NCI-H774 (cell line): ENCODE measurements at regions not wholly inside any gene's neighbourhood (a gene's known extent, or its start where the extent isn't known, plus 50 kb on each side); places are given as distances from the start of the nearest gene placed in this dataset.
A peak's percentile ranks its signal among the peaks of the same experiment; 100 is the strongest.

Source experiments
- DNase-seq: peaks from one replicate; lab custom pipeline; 2025; lab: John Stamatoyannopoulos, UW

DNA sequence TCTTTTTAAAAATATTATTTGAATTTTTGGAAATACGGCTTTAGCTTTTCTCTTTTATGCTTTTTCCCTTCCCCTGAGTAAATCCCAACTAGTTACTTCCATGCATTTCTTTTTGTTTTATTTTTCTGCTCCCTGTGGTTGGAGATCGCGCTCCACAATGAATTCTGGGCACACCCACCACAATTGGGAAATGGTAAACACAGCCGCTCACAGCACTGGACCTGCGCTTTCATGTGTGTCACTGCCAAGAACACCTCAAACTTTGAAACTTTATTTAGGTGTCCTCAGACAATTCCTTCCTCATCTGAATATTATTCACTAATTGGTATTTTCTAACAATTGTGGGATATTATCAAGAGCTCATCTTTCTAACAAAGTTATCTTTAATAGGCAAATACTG, 82.8 kb upstream of the TMEM18 start:
- DNase-seq = no peak

DNA sequence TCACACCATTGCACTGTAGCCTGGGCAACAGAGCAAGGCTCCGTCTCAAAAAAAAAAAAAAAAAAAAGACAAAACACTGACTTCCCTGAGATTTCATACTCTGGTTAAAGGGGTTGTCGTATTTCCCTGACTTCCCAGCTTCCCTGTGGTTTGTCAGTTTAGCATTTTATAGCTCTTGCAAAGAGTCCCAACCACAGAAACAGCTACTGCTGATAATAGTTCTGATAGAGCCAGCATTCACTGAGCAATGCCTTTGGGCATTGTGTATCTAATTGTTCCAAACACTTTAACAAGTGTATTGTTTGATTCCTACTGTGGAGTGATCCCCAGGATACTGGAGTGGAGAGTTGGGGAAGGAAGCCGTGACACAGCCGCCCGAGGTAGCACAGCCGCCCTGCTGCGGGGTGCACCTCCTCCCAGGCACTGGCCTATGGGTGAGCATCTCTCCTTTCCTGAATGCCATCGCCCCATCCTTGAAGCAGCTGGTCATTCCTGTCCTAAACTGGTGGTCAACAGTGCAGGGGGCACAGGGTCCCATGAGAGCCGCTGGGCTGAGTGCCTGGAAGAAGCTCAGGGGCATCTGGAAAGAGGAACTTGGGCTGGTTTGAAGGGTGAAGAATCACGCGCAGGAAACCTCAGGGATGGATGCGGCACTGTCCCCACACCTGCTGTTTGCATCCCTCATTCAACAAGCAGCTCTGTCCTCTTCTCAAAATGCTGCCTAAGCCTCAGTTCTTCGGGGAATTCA, 81.0 kb upstream of the TMEM18 start:
- DNase-seq = no peak

DNA sequence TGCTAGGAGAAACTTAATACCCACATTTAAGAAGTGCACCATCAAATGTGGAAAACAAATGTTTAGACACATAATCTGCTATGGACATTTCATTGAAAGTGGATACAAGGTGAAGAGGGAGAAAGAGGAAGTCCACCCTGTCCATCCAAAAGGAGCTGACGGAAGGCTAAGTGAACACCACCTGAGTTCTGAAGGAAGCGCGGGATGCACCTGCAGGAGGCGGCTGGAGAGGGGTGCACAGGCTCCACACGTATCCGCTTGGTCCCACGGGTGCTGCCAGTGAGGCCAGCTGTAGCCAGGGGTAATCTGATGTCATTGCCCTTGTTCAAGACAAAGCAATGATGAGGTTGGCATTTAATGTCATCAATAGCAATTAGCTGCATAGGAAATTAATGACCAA, 75.9 kb upstream of the TMEM18 start:
- DNase-seq = no peak

DNA sequence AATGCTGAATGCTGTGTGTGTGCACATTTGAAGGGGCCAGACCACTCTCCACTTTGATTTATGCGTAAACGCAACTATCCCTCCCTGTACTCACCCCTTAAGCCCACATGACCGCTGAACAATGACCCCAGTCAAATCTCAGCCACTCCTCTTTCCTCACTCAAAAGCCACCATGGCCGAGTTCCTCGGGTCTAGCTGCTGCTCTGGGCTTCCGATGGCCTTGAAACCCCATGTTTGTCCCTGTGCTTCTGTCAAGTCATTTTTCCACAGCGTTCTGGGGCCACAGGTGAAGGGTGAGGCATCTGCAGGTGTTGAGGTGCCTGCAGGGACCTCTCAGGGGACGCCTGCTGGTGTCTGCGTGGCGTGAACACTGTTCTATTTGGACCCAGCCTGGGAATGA, 74.3 kb upstream of the TMEM18 start:
- no peak for DNase-seq

DNA sequence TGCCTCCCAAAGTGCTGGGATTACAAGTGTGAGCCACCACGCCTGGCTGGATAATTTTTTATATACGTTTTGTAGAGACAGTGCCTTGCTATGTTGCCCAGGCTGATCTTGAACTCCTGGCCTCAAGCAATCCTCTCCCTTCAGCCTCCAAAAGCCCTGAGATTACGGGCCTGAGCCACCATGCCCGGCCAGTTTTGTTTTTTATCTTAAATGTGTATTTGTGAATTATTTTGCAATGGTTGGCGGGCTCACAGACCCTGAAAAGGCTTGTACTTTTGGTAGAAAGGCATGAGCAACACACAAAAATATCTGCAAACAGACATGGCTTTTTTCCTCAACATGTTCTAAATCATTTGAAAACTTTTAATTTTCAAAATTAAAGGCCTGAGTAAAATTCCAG, 73.4 kb upstream of the TMEM18 start:
- DNase-seq = no peak

DNA sequence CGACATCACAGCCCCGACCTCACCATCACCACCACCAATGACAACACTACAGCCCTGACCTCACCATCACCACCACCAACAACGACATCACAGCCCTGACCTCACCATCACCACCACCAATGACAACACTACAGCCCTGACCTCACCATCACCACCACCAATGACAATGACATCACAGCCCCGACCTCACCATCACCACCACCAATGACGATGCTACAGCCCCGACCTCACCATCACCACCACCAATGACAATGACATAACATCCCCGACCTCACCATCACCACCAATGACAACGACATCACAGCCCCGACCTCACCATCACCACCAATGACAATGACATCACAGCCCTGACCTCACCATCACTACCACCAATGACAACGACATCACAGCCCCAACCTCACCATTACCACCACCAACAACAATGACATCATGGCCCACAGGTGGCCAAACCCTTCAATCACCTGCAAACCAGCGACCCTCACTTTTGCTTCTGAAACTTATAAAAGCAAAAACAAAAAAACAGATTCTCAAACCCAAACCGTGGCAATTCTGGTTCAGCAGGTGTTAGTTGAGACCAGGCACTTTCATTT, 70.7 kb upstream of the TMEM18 start:
- DNase-seq = no peak

DNA sequence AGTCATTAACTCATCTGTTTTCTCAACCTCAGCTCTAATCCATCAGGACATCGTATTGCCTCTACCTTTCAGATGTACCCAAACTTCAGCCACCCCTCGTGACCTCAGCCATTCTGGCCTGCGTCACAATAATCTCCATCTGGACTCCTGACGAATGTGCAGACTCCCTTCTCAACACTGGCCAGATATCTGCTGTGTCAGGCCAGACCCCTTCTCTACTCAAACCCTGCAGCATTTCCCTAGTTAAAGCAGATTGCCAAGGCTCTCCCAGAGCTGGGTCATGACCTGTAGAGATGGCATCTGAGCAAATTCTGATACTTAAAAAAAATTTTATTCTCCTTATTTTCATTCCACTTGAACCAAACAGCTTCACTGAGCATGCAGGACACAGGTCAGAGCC, 69.5 kb upstream of the TMEM18 start:
- DNase-seq = no peak

DNA sequence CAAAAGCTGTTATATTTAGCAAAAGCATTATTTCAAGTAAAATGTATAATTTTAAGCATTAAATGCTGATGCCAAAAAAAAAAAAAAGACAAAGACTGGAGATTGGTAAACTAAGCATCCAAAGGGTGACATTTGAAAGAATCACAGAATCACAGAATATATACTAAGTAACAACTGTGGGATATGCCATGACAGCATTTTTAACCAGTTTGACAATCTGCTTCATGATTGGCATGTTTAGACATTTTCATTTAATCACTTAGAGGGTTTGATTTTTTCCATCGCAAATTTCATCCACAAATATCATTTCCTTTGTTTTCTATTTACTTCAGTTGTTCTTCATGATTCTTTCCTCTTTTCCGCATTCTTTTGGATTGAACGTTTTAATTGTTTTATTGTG, 66.9 kb upstream of the TMEM18 start:
- DNase-seq = no peak

DNA sequence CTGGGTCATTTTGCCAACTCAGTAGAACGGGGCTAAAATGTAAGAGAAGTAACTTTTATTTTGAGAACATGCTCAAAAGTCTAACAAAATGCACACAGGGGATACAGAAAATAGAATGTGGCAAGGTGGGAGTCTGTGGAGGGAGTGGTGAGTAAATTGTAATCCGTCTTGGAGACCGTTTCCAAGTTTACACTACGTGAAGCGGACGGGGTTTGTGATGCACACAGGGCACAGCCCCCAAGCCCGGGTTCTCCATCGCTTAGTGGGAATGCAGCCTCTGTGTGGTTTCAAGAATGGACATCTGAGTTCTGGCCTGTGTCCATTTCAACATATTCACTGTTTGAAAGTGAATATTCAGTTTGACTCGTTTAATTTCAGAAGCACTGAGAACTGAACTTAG, 65.0 kb upstream of the TMEM18 start:
- DNase-seq = no peak

DNA sequence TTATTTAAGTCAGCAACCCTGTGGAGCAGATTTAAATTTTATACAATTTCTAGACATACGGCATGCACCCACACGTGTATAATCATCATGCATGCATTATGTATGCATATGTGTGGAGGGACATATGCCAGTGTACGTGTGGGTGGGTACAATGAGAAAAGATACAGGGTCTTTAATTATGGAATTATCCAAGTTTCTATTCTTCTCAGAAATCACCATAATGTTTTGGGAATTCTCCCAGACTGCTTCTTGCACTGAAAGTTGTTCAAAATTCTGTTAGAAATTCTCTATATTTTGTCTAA, 63.9 kb upstream of the TMEM18 start:
- DNase-seq = no peak

DNA sequence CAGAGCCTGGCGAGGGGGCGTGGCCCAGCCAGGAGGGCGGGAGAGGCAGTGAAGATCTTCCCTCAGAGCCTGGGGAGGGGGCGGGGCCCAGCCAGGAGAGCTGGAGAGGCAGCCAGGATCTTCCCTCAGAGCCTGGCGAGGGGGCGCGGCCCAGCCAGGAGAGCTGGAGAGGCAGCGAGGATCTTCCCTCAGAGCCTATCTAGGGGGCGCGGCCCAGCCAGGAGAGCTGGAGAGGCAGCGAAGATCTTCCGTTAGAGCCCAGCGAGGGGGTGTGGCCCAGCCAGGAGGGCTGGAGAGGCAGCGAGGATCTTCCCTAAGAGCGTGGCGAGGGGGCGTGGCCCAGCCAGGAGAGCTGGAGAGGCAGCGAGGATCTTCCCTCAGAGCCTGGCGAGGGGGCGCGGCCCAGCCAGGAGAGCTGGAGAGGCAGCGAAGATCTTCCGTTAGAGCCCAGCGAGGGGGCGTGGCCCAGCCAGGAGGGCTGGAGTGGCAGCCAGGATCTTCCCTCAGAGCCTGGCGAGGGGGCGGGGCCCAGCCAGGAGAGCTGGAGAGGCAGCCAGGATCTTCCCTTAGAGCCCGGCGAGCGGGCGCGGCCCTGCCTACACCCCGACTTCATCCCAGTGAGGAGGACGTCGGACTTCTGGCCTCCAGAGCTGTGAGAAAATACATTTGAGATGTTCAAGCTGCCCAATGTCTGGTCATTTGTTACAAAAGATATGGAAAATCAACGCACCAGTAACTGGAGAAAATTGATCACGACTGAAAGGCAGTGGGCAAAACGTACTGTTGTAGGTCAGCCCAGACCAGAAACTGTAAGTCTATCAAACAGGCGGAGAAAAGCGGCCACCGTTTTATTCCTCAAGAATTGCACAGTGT, 63.4 kb upstream of the TMEM18 start:
- peak; percentile 71 for DNase-seq

DNA sequence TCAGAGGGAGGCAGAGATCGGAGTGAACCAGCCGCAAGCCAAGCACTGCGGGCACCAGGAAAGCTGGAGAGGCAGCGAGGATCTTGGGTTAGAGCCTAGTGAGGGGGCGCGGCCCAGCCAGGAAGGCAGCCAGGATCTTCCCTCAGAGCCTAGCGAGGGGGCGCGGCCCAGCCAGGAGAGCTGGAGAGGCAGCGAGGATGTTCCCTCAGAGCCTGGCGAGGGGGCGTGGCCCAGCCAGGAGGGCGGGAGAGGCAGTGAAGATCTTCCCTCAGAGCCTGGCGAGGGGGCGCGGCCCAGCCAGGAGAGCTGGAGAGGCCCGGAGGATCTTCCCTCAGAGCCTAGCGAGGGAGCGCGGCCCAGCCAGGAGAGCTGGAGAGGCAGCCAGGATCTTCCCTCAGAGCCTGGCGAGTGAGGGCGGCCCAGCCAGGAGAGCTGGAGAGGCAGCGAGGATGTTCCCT, 62.7 kb upstream of the TMEM18 start:
- DNase-seq = peak; percentile 52

DNA sequence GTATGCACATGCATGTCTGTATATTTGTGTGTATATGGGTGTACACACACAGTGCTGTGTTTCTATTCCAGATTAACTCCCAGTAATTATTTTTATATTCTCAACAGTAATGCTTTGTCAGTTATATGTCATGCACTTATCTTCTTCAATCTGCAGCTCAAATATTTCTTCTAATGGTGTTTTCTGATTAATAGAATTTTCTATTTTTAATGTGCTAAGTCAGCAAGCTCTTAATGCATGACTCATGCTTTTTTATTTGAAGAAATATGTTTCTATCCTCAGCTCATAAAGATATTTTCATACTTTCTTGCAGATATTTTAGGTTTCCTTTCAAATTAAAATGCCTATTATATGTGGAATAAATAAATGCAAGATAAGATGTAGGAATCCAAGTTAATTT, 59.7 kb upstream of the TMEM18 start:
- DNase-seq = no peak

DNA sequence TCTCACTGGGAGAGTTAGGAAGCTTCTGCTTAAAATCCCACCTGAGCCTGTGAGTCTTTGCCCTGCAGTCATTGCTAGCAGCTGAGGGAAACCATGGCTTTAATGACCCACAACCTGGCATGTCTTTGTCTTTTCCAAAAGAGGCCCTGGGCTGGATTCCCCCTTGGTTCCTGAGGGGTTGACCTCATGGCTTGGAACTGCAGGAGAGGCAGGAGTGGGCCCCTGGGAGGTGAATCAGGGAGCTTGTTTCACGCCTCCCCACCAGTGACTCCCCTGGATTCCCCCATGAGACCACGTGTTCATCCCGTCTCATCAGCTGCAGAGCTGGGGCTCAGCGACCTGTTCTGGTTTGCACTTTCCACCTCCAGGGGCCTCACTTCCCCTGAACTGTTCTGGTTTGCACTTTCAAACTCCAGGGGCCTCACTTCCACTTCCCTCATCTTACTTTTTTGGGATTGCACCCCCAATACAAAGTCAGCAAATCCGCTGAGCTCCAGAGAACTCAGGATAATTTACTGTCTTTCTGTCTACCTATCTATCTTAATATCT, 58.5 kb upstream of the TMEM18 start:
- no peak for DNase-seq

DNA sequence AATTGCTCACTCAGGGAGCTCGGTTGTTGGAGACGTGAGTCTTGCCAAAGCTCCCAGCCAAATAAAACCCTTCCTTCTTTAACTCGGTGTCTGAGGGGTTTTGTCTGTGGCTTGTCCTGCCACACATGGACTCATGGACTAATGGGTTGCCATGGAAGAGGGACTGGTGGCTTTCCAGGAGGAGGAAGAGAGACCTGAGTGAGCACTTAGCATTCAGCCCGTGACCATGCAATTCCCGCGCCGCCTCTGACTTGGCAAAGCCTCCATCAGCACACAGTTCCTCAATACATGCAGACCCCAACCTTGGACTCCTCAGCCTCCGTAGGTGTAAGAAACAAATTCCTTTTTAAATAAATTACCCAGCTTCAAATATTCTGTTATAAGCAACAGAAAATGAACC, 57.3 kb upstream of the TMEM18 start:
- DNase-seq = no peak

DNA sequence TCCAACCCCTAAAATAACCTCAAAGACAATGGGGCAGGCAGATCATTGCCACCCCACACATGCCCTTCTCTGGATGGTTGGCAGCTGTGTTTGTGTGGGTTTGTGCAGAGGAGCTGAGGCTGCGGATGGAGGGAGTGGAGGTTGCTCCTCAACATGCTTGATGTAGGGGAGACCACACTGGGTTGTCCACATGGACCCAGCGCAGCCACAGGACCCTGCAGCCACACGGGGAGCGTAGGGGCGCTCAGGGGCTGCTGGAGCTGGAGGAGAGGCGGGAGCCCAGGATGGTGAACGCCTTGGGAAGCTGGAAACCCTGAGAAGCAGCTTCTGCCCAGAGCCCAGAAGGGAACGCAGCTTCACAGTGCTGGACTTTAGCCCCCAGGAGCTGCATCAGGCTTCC, 56.3 kb upstream of the TMEM18 start:
- no peak for DNase-seq

DNA sequence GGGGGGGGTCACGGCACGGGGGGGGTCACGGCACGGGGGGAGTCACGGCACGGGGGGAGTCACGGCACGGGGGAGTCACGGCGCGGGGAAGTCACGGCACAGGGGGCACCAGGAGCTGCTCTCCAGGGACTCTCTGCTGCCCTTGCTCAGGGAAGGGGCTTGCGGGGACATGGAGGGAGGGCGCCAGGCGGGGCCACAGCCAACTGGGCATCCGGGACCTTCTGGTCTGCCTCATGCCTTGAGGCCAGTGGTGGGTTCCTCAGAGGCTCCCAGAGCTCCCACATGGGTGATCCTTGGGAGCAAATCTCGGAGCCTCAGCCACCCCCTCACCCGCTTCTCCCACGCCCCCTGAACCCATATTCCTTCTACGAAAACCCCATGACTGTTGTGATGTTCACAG, 55.8 kb upstream of the TMEM18 start:
- DNase-seq = no peak

DNA sequence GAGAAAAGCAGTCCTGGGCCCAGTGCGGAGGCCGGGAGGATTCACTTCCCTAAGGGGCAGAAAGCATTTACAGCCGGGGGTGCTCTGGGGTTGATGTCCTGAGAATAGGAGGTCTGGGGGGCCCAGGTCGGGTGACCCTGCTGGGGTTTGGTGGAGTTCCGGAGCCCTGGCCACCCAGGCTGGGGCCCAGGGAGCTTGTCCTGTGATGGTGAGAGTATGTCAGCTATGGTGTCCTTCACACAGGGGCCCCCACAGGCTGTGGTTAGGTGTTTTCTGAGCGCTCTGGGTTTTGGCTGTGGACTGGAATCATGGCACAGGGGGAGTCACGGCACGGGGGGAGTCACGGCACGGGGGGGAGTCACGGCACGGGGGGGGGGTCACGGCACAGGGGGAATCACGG, 54.5 kb upstream of the TMEM18 start:
- no peak for DNase-seq

DNA sequence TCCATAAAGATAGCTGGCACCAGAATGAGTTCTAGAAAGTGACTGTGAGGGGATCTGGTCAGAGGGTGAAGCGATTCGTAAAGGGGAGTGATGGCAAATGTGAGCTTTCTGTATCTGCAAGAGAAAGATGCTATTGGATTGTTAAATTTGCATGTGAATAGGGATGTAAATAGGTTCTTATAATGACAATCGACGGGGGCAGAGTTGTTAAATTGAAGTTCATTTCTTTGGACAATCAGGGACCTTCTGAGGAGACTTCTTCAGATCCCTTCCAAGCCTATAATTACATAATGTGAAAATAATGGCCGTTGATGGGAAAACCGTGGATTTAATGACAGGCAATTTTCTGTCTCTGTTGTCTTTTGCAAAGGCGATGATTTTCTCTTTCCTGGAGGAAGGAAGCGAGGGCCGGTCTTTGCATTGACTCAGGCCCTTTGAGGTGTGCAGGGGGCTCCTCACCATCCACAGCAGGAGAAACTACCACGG, 52.2 kb upstream of the TMEM18 start:
- DNase-seq = no peak

DNA sequence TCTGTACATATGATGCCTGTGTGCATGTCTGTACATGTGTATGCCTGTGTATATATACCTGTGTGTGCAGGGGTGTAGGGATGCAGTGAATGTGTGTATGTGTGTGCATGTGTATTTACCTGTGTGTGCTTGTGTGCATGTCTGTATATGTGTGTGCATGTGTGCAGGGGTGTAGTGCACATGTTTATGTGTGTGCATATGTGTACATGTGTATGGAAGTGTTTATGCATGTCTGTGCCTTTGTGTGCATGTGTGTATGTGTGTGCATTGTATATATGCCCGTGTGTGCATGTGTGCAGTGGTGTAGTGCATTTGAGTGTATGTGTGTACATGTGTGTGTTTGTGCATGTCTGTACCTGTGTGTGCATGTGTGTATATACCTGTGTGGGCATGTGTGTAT, 51.0 kb upstream of the TMEM18 start:
- DNase-seq = no peak

DNA sequence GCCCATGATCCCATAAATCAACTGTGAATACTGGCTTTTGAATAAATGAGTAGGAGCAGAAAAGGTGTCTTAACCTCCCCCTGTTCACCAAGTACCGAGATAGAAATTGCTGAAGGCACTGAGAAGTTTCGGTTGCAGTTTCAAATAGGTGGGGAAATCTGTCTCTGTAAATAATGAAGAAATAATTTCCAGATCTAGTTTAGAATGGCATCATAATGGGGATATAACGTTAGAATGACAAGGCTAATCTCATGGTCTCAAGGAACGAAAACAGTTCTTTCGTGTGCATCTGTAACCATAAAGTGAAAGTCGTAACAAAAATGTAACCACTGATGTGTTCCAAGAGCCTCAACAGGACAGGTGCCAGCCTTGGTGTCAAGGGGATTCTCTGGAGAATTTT, 49.9 kb upstream of the TMEM18 start:
- DNase-seq = no peak
